Activated CD4-positive, alpha-beta T cell treated with anti-CD3 and anti-CD28 coated beads for 36 hours (primary cell): ENCODE measurements at regions not wholly inside any gene's neighbourhood (a gene's known extent, or its start where the extent isn't known, plus 50 kb on each side); places are given as distances from the start of the nearest gene placed in this dataset.

Experiments used
- ATAC-seq: fragments of 200-7000 bp; cut with Tn5 transposase; one replicate; pipeline ENCODE4 v1.10.0; 2021; ENCODE audit warnings: mild to moderate bottlenecking, moderate library complexity
- CTCF ChIA-PET: fragments of 350-600 bp; sonication (Branson Sonifier 250); formaldehyde crosslinking; loops from one replicate; lab custom pipeline; 2021; ENCODE audit warnings: antibody characterized with exemption; lab: Charles Lee
- POLR2A ChIA-PET: fragments of 350-600 bp; sonication (Branson Sonifier 250); formaldehyde crosslinking; loops from one replicate; lab custom pipeline; 2021; ENCODE audit warnings: antibody characterized with exemption, inconsistent platforms; lab: Charles Lee
- DNase-seq: peaks from one replicate; pipeline ENCODE4 v3.0.0-alpha.2; 2020
- H3K27ac Mint-ChIP-seq: one replicate; pipeline ENCODE4 v1.8.0; 2021; ENCODE audit warnings: mixed read lengths
- H3K27me3 Mint-ChIP-seq: one replicate; pipeline ENCODE4 v1.8.0; 2021; ENCODE audit warnings: mixed read lengths
- H3K36me3 Mint-ChIP-seq: one replicate; pipeline ENCODE4 v1.8.0; 2021; ENCODE audit warnings: low read depth, mixed read lengths
- H3K4me1 Mint-ChIP-seq: one replicate; pipeline ENCODE4 v1.8.0; 2021; ENCODE audit warnings: mixed read lengths
- H3K4me3 Mint-ChIP-seq: one replicate; pipeline ENCODE4 v1.8.0; 2021; ENCODE audit warnings: mild to moderate bottlenecking, moderate library complexity, mixed read lengths
- H3K9me3 Mint-ChIP-seq: one replicate; pipeline ENCODE4 v1.8.0; 2021; ENCODE audit warnings: low read depth, mixed read lengths
- intact Hi-C, 2 experiments: fragments of 100-400 bp; cut with DNase I in 1 of 2; cut with micrococcal nuclease in 1 of 2; formaldehyde crosslinking; loops; one replicate each; pipeline versions ENCODE4 v1.14.2 to v1.15.1; 2022 to 2024; cut with DNase I, micrococcal nuclease

DNA sequence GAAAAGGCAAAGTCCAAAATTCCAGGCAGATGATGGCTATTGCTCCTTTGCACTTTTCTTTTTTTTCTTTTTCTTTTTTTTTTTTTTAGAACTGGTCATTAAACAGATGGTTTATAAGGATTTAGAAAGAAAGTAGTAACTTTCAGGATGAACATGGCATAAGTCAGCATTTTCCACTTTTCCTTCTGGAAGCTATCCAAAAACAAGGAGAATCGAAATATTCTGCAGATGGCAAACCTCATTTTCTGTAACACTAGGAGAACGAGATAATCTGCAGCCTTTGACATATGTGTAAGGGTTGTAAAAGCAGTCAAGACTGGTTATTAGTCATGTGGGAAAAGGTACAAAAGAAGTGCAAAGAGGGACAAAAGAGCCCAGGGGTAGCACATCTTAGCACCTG, 69.1 kb upstream of the PUM3 start:
- Mint-ChIP-seq H3K27ac (no peak overlapping the region), H3K4me1 (no peaks in the 10 kb centered on the region), H3K27me3 (peaks cover 15% of the 10 kb centered on the region), H3K9me3 (no peaks in the 10 kb centered on the region), H3K4me3 (no peak overlapping the region), H3K36me3 (no peaks in the 10 kb centered on the region)
- CTCF ChIA-PET: interaction anchor here (0.9 to 1.5 kb wide), 2 partner anchors 9 to 54 kb away, joined by 3 read pairs; no protein-coding TSS in a partner anchor
- no peak for ATAC-seq
- DNase-seq: no peak
- intact Hi-C loops: no loop called here
- POLR2A ChIA-PET: no interaction called here

GRCh38 chr9:2907411-2907810, 63.5 kb upstream of the PUM3 start:
- CTCF ChIA-PET: interaction anchor here (0.9 to 1.2 kb wide), 2 partner anchors 8 to 16 kb away, joined by 3 read pairs; no protein-coding TSS in a partner anchor

DNA sequence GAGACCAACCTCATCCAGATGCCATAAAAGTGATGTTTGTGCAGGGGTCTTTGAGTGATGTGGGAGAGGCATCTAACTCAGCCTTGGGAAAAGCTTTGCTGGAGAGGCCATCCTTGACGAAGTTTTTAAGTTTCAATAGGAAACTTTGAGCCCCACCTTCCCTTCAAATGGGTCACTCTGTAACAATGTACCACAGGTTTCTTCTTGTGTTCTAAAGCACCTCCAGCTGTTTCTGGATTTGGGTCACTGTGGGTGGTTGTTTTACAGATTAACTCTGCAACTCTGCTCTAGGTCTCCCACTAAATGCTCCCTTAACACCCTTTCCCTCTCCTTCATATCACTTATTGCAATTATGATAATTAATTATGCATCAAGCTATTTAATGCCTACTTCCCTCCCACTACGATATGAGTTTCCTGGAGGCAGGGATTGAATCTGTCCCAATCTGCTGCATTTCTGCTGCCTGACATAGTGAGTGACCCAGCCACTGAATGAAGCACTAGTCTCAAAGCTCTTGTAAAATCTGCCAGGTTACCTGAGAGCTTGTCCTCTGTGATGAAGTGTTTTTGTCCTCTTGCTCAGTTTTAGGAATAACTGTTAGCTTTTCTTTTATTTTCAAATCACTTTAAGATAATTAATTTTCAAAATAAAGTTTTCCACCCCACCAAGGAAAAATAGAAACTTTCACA, 60.5 kb upstream of the PUM3 start:
- CTCF ChIA-PET: no interaction called here
- POLR2A ChIA-PET: no interaction called here
- H3K4me1 Mint-ChIP-seq: no peaks in the 10 kb centered on the region

More at GRCh38 chr9:2907411-2907810, 63.5 kb upstream of the PUM3 start:
- Mint-ChIP-seq H3K27ac (no peak overlapping the region), H3K4me3 (no peak overlapping the region), H3K36me3 (no peaks in the 10 kb centered on the region), H3K27me3 (peaks cover 18% of the 10 kb centered on the region), H3K4me1 (no peaks in the 10 kb centered on the region), H3K9me3 (no peaks in the 10 kb centered on the region)
- ATAC-seq: no peak
- POLR2A ChIA-PET: no interaction called here
- DNase-seq: no peak
- intact Hi-C loops: no loop called here

More for the DNA sequence above, 60.5 kb upstream of the PUM3 start:
- Mint-ChIP-seq H3K27ac (no peak overlapping the region), H3K27me3 (peaks cover 13% of the 10 kb centered on the region), H3K36me3 (no peaks in the 10 kb centered on the region), H3K4me3 (no peak overlapping the region), H3K9me3 (peaks cover 2% of the 10 kb centered on the region)
- intact Hi-C loops: no loop called here
- DNase-seq (no peak), ATAC-seq (no peak)
